DOHH2 (cell line): ENCODE measurements at regions not wholly inside any gene's neighbourhood (a gene's known extent, or its start where the extent isn't known, plus 50 kb on each side); places are given as distances from the start of the nearest gene placed in this dataset.
"Not testable (repeated sequence)": the region's sequence is repeated elsewhere in the genome, so short reads cannot be mapped to it uniquely, and the experiment has no call there.

Experiments used
- H3F3A ChIP-seq: fragments of 200-600 bp; sonication (generic), shearing (Covaris generic); 2 replicates; pipeline ENCODE4 v1.6.0; 2016; ENCODE audit warnings: antibody characterized with exemption, mild to moderate bottlenecking; ENCODE audit not compliant: control insufficient read depth, insufficient read depth
- H3K27ac ChIP-seq: fragments of 200-600 bp; sonication (generic); 2 replicates; pipeline ENCODE4 v1.5.1; 2014; ENCODE audit warnings: low read depth, mild to moderate bottlenecking, low read length, moderate library complexity
- H3K27me3 ChIP-seq: fragments of 200-600 bp; sonication (generic); 2 replicates; pipeline ENCODE4 v1.6.1; 2014; ENCODE audit warnings: mild to moderate bottlenecking, low read length, mixed read lengths; ENCODE audit not compliant: control insufficient read depth
- H3K36me3 ChIP-seq: fragments of 200-600 bp; sonication (generic); 2 replicates; pipeline ENCODE4 v1.6.1; 2014; ENCODE audit warnings: mild to moderate bottlenecking, low read length, moderate library complexity, mixed read lengths; ENCODE audit not compliant: control insufficient read depth
- H3K4me1 ChIP-seq: fragments of 200-600 bp; sonication (generic); 2 replicates; pipeline ENCODE4 v1.6.1; 2014; ENCODE audit warnings: mild to moderate bottlenecking, low read length, mixed read lengths; ENCODE audit not compliant: control insufficient read depth
- H3K4me2 ChIP-seq: fragments of 200-600 bp; sonication (generic); 2 replicates; pipeline ENCODE4 v1.6.0; 2014; ENCODE audit warnings: mild to moderate bottlenecking, low read length, moderate library complexity
- H3K4me3 ChIP-seq: fragments of 200-600 bp; sonication (generic); 2 replicates; pipeline ENCODE4 v1.5.1; 2014; ENCODE audit warnings: mild to moderate bottlenecking, low read length, mixed read lengths
- H3K79me2 ChIP-seq: fragments of 200-600 bp; sonication (generic); 2 replicates; pipeline ENCODE4 v1.6.1; 2014; ENCODE audit warnings: mild to moderate bottlenecking, low read length, mixed read lengths; ENCODE audit not compliant: control insufficient read depth
- H3K9me2 ChIP-seq: fragments of 200-600 bp; sonication (generic); replicated peaks from 2 replicates; pipeline ENCODE4 v1.6.1; 2014; ENCODE audit warnings: mild to moderate bottlenecking, low read length, mixed read lengths; ENCODE audit not compliant: control insufficient read depth
- H3K9me3 ChIP-seq: fragments of 200-600 bp; sonication (generic); 2 replicates; pipeline ENCODE4 v1.6.1; 2014; ENCODE audit warnings: antibody characterized with exemption, low read length, mixed read lengths; ENCODE audit not compliant: control insufficient read depth, insufficient read depth
- H4K20me1 ChIP-seq: fragments of 200-600 bp; sonication (generic); 2 replicates; pipeline ENCODE4 v1.6.0; 2014; ENCODE audit warnings: low read depth, mild to moderate bottlenecking, antibody characterized with exemption, low read length, moderate library complexity; ENCODE audit not compliant: control insufficient read depth, insufficient read depth
- CTCF ChIP-seq: fragments of 200-600 bp; sonication (generic); IDR thresholded peaks from one replicate; pipeline ENCODE4 v1.5.1; 2014; ENCODE audit warnings: antibody characterized with exemption, mild to moderate bottlenecking, low read depth, low read length; ENCODE audit not compliant: poor library complexity, severe bottlenecking
- EZH2phosphoT487 ChIP-seq: fragments of 200-600 bp; sonication (generic); IDR thresholded peaks from 2 replicates; pipeline ENCODE4 v1.6.1; 2017; ENCODE audit warnings: borderline replicate concordance, mild to moderate bottlenecking, antibody characterized with exemption, low read length, moderate library complexity, mixed read lengths

- no peak overlapping the region for H3K4me2 ChIP-seq
- H3K36me3 ChIP-seq, result no peaks in the 10 kb centered on the region
- H3K9me2 ChIP-seq, result no peaks in the 10 kb centered on the region; the same call in 1 of the 2 replicates
- H4K20me1 ChIP-seq, result no peaks in the 10 kb centered on the region
- H3K27me3 ChIP-seq, result no peaks in the 10 kb centered on the region
- H3K4me1 ChIP-seq, result no peaks in the 10 kb centered on the region
- H3F3A ChIP-seq, result no peaks in the 10 kb centered on the region
- H3K79me2 ChIP-seq, result no peaks in the 10 kb centered on the region
- TF ChIP-seq CTCF, result no peak
- TF ChIP-seq EZH2phosphoT487, result no peak
- no peaks in the 10 kb centered on the region for H3K9me3 ChIP-seq
- H3K27ac ChIP-seq, result no peak overlapping the region
- H3K4me3 ChIP-seq, result no peak overlapping the region
These were observed 741.4 kb downstream of the PLA2G4A start for GRCh38 chr1:187570166-187570565.

GRCh38 chr1:187577610-187578009 is 748.9 kb downstream of the PLA2G4A start:
- no peak overlapping the region for H3K4me2 ChIP-seq
- no peaks in the 10 kb centered on the region for H3K27me3 ChIP-seq
- H3K36me3 ChIP-seq, result no peaks in the 10 kb centered on the region
- no peaks in the 10 kb centered on the region for H3K9me3 ChIP-seq
- H3K4me3 ChIP-seq, result no peak overlapping the region
- no peaks in the 10 kb centered on the region for H3F3A ChIP-seq
- no peaks in the 10 kb centered on the region for H3K79me2 ChIP-seq
- H3K4me1 ChIP-seq, result no peaks in the 10 kb centered on the region
- no peak overlapping the region for H3K27ac ChIP-seq
- no peaks in the 10 kb centered on the region for H4K20me1 ChIP-seq
- no peaks in the 10 kb centered on the region; the same call in 1 of the 2 replicates for H3K9me2 ChIP-seq
- TF ChIP-seq EZH2phosphoT487, result no peak
- no peak for TF ChIP-seq CTCF

DNA sequence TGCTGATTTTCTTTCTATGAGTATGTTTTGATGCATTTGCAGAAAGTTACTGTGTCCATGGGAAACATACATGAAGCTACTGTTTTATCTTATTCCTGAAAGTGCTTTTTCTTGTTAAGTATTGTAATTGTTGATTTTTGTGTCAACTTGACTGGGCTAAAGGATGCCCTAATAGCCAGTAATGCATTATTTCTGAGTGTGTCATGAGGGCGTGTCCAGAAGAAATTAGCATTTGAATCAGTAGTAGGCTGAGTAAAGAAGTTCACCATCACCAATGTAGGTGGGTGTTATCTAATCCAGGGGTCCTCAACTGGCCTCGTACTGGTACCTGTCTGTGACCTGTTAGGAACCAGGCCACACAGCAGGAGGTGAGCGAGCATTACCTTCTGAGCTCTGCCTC is 760.2 kb downstream of the PLA2G4A start:
- Histone ChIP-seq H4K20me1 (no peaks in the 10 kb centered on the region), H3K27ac (no peak overlapping the region), H3K36me3 (no peaks in the 10 kb centered on the region), H3K9me2 (no peaks in the 10 kb centered on the region), H3K4me2 (no peak overlapping the region), H3F3A (no peaks in the 10 kb centered on the region), H3K79me2 (no peaks in the 10 kb centered on the region), H3K4me1 (no peaks in the 10 kb centered on the region), H3K27me3 (no peaks in the 10 kb centered on the region), H3K4me3 (no peak overlapping the region), H3K9me3 (no peaks in the 10 kb centered on the region)
- TF ChIP-seq CTCF (no peak), EZH2phosphoT487 (no peak)

DNA sequence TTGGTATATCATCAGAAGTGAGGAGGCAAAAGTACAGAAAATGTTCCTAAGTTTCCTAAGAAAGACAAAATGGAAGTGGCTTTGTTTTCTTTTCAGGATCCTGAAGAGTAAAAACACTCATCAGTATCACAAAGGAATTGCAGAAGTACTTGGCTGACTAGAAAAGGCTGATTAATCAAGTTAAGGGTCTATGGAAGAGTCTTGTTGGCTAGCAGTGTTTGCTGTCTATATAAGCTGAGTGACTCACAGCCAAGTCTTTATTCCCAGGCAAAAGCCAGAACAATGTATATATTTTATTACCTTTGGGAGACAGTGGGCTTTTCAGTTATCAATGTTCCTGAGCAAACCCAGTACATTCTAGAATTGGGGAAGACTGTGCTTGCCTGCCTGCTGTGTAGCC is 777.0 kb downstream of the PLA2G4A start:
- Histone ChIP-seq H3K36me3 (no peaks in the 10 kb centered on the region), H3K9me2 (no peaks in the 10 kb centered on the region), H4K20me1 (no peaks in the 10 kb centered on the region), H3K9me3 (no peaks in the 10 kb centered on the region), H3K79me2 (no peaks in the 10 kb centered on the region), H3K4me1 (no peaks in the 10 kb centered on the region), H3K27ac (no peak overlapping the region), H3F3A (no peaks in the 10 kb centered on the region), H3K4me3 (no peak overlapping the region), H3K4me2 (no peak overlapping the region), H3K27me3 (no peaks in the 10 kb centered on the region)
- TF ChIP-seq CTCF (no peak), EZH2phosphoT487 (no peak)

DNA sequence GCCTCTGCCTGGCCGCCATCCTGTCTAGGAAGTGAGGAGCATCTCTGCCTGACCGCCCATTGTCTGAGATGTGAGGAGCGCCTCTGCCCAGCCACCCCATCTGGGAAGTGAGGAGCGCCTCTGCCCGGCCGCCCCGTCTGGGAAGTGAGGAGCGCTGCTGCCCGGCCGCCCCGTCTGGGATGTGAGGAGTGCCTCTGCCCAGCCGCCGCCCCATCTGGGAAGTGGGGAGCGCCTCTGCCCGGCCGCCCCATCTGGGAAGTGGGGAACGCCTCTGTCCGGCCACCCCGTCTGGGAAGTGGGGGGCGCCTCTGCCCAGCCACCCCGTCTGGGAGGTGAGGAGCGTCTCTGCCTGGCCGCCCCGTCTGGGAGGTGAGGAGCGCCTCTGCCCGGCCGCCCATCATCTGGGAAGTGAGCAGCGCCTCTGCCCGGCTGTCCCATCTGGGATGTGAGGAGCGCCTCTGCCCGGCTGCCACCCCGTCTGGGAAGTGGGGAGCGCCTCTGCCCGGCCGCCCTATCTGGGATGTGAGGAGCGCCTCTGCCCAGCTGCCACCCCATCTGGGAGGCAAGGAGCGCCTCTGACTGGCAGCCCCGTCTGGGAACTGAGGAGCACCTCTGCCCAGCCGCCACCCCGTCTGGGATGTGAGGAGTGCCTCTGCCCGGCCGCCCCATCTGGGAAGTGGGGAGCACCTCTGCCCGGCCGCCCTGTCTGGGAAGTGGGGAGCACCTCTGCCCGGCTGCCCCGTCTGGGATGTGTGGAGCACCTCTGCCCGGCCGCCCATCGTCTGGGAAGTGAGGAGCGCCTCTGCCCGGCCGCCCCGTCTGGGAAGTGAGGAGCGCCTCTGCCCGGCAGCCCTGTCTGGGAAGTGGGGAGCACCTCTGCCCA is 787.3 kb downstream of the PLA2G4A start:
- H3K79me2 ChIP-seq, H3K36me3 ChIP-seq, H3K27me3 ChIP-seq, H4K20me1 ChIP-seq, H3K4me2 ChIP-seq, H3K27ac ChIP-seq, H3F3A ChIP-seq, H3K4me1 ChIP-seq, H3K9me3 ChIP-seq, H3K9me2 ChIP-seq, H3K4me3 ChIP-seq: not testable (repeated sequence)
